ENCODE measurements at regions not wholly inside any gene's neighbourhood (a gene's known extent, or its start where the extent isn't known, plus 50 kb on each side); places are given as distances from the start of the nearest gene placed in this dataset.

- TF ChIP-seq HMGXB4 (CRISPR knock-in tag; IDR thresholded peaks at IDR 0.05) = no peak
- no peak for TF ChIP-seq SMAD4 (CRISPR knock-in tag; IDR thresholded peaks at IDR 0.05)
- TF ChIP-seq E2F5 (CRISPR knock-in tag; IDR thresholded peaks at IDR 0.05) = no peak
- no peak for TF ChIP-seq ARID4B (CRISPR knock-in tag; IDR thresholded peaks at IDR 0.05; ENCODE audit: borderline replicate concordance)
- no peak for TF ChIP-seq NR3C1 (CRISPR knock-in tag; conservative IDR thresholded peaks at IDR 0.05; ENCODE audit: low read depth)
- TF ChIP-seq ZNF121 (CRISPR knock-in tag; IDR thresholded peaks at IDR 0.05) = no peak
Measured at GRCh38 chr2:64792995-64793639, 139.4 kb upstream of the SERTAD2 start (continued).

- ChIA-PET POLR2A (no interaction called here), CTCF (interaction anchor here (1.4 to 1.8 kb wide), 2 partner anchors 38 to 306 kb away, joined by 3 to 11 read pairs; no protein-coding TSS in a partner anchor)
- Mint-ChIP-seq H3K27ac (no peak overlapping the region), H3K27me3 (ENCODE audit: low read depth) (no peaks in the 10 kb centered on the region), H3K4me1 (peaks cover 11% of the 10 kb centered on the region), H3K9me3 (peaks cover 3% of the 10 kb centered on the region; the same call in 1 of the 2 replicates), H3K36me3 (no peaks in the 10 kb centered on the region), H3K4me3 (no peak overlapping the region)
- TF ChIP-seq TEAD4 (CRISPR knock-in tag; IDR thresholded peaks at IDR 0.05) (no peak), EMX1 (CRISPR knock-in tag; IDR thresholded peaks at IDR 0.05) (no peak), SOX15 (CRISPR knock-in tag; IDR thresholded peaks at IDR 0.05) (no peak), ZNF138 (CRISPR knock-in tag; conservative IDR thresholded peaks at IDR 0.05) (no peak), NR2C2 (CRISPR knock-in tag; IDR thresholded peaks at IDR 0.05) (no peak), ATF6 (CRISPR knock-in tag; IDR thresholded peaks at IDR 0.05) (no peak), SMAD3 (CRISPR knock-in tag; IDR thresholded peaks at IDR 0.05; ENCODE audit: borderline replicate concordance) (no peak), ZNF232 (CRISPR knock-in tag; IDR thresholded peaks at IDR 0.05) (no peak)
- DNase-seq (ENCODE audit: low spot score) (no peak), ATAC-seq (no peak)
Measured at GRCh38 chr2:64793701-64794100, 140.0 kb upstream of the SERTAD2 start.

- ChIA-PET CTCF (interaction anchor here (1.1 kb wide), 1 partner anchor 37 kb away, joined by 3 read pairs; no protein-coding TSS in a partner anchor), POLR2A (no interaction called here)
- Mint-ChIP-seq H3K27ac (no peak overlapping the region), H3K36me3 (no peaks in the 10 kb centered on the region), H3K27me3 (ENCODE audit: low read depth) (no peaks in the 10 kb centered on the region), H3K4me1 (peaks cover 7% of the 10 kb centered on the region), H3K4me3 (no peak overlapping the region), H3K9me3 (no peaks in the 10 kb centered on the region)
- ATAC-seq = no peak
- no peak for DNase-seq (ENCODE audit: low spot score)
- TF ChIP-seq ZNF532 (CRISPR knock-in tag; IDR thresholded peaks at IDR 0.05; ENCODE audit: borderline replicate concordance) (no peak), ZNF425 (CRISPR knock-in tag; conservative IDR thresholded peaks at IDR 0.05) (no peak)
Measured at GRCh38 chr2:64794426-64794995, 140.8 kb upstream of the SERTAD2 start.

All from WTC11 (cell line).